ENCODE measurements at regions not wholly inside any gene's neighbourhood (a gene's known extent, or its start where the extent isn't known, plus 50 kb on each side); places are given as distances from the start of the nearest gene placed in this dataset.

DNA sequence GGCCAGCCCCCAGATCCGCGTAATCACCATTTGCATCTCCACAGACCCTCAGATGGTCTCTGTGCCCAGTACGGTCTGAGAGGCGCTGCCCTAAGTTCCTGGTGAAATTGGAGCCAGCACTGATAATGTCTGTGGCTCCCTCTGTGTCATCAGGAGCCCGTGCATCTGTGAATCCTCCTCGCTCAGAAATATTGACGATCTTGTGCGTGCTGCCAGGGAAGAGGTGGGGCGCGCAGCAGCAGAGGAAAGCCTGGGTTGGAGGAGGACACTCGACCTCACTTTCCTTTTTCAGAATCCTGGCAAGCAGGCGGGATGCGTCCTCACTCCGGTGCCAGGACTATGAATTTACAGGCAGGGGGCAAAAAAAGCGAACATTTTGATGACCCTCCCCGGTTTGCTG lies 686.1 kb upstream of the SALL3 start:
- TF ChIP-seq POLR2AphosphoS5 (IDR thresholded peaks at IDR 0.05; ENCODE audit: low read depth, low read length), result no peak
- TF ChIP-seq POLR2A (IDR thresholded peaks at IDR 0.05; ENCODE audit: low read depth, low read length), result no peak
- TF ChIP-seq TAF1 (IDR thresholded peaks at IDR 0.05; ENCODE audit: borderline replicate concordance, low read depth, low read length), result no peak

All from GM12892 (cell line).